ENCODE measurements at regions not wholly inside any gene's neighbourhood (a gene's known extent, or its start where the extent isn't known, plus 50 kb on each side); places are given as distances from the start of the nearest gene placed in this dataset.
A peak's percentile ranks its signal among the peaks of the same experiment; 100 is the strongest.

- 23% methylated on average over 3 of the region's 3 CpGs for WGBS
- Histone ChIP-seq H3K4me1 (replicated peaks) (no peaks in the 10 kb centered on the region), H3K36me3 (no peaks in the 10 kb centered on the region), H3K4me3 (no peak overlapping the region), H3K9me3 (no peaks in the 10 kb centered on the region), H3K27me3 (replicated peaks; ENCODE audit: insufficient read depth) (no peaks in the 10 kb centered on the region), H3K27ac (no peak overlapping the region)
- DNase-seq (ENCODE audit: low spot score): peak; percentile 52
- TF ChIP-seq CTCF (IDR thresholded peaks at IDR 0.05): peak; percentile 70 to 85 (median 76)
- no peak for TF ChIP-seq POLR2AphosphoS5 (IDR thresholded peaks at IDR 0.05)
- intact Hi-C loops (cut with DNase I): loop anchor here (5.0 to 10.0 kb wide), 2 partner anchors 122 to 215 kb away; no protein-coding TSS in a partner anchor
These were observed 74.9 kb upstream of the WASF3 start for GRCh38 chr13:26482451-26483197.

- WGBS: 82% methylated on average over 9 of the region's 9 CpGs
- no peak for DNase-seq (ENCODE audit: low spot score)
- H3K27ac ChIP-seq: no peak overlapping the region
- no peaks in the 10 kb centered on the region for H3K4me1 ChIP-seq (replicated peaks)
- no peaks in the 10 kb centered on the region for H3K27me3 ChIP-seq (replicated peaks; ENCODE audit: insufficient read depth)
- no peak overlapping the region for H3K4me3 ChIP-seq
- intact Hi-C loops (cut with DNase I): loop anchor here (5.0 to 10.0 kb wide), 2 partner anchors 121 to 214 kb away; no protein-coding TSS in a partner anchor
- TF ChIP-seq POLR2A (IDR thresholded peaks at IDR 0.05) (no peak), POLR2AphosphoS5 (IDR thresholded peaks at IDR 0.05) (no peak), CTCF (IDR thresholded peaks at IDR 0.05) (no peak)
- H3K9me3 ChIP-seq: no peaks in the 10 kb centered on the region
- no peaks in the 10 kb centered on the region for H3K36me3 ChIP-seq
These were observed 73.9 kb upstream of the WASF3 start for GRCh38 chr13:26483546-26483945.

DNA sequence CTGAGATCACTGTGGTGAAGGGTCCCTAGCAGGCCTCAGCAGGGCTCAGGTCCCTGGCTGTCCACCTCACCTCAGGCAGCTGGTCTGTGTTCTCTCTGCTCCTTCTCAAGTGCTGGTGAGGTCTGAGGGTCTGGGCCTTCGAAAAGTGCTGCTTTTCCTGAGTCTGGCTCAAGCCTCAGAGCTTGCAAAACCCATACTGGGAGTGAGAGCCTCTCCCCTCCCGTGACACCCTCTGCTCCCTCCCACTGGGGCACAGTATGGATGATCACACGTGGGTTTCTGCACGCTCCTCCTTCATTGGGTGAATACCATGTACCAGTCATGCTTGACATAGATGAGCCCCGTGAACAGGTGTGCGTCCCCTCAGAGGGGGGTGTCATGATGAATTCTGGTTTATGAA, 73.3 kb upstream of the WASF3 start:
- no peaks in the 10 kb centered on the region for H3K27me3 ChIP-seq (replicated peaks; ENCODE audit: insufficient read depth)
- WGBS: 89% methylated on average over 6 of the region's 6 CpGs
- DNase-seq (ENCODE audit: low spot score): no peak
- no peaks in the 10 kb centered on the region for H3K9me3 ChIP-seq
- no peak overlapping the region for H3K27ac ChIP-seq
- TF ChIP-seq POLR2AphosphoS5 (IDR thresholded peaks at IDR 0.05): no peak
- TF ChIP-seq CTCF (IDR thresholded peaks at IDR 0.05): no peak
- TF ChIP-seq POLR2A (IDR thresholded peaks at IDR 0.05): no peak
- no peaks in the 10 kb centered on the region for H3K36me3 ChIP-seq
- no peaks in the 10 kb centered on the region for H3K4me1 ChIP-seq (replicated peaks)
- no peak overlapping the region for H3K4me3 ChIP-seq
- intact Hi-C loops (cut with DNase I): loop anchor here (5.0 to 10.0 kb wide), 2 partner anchors 121 to 213 kb away; no protein-coding TSS in a partner anchor

- intact Hi-C loops (cut with DNase I): loop anchor here (10.0 kb wide), 1 partner anchor 120 kb away; no protein-coding TSS in a partner anchor
These were observed 72.2 kb upstream of the WASF3 start for GRCh38 chr13:26485288-26485687.

More at GRCh38 chr13:26485288-26485687, 72.2 kb upstream of the WASF3 start:
- Histone ChIP-seq H3K27ac (peak overlapping the region; percentile 15 to 46), H3K27me3 (replicated peaks; ENCODE audit: insufficient read depth) (no peaks in the 10 kb centered on the region), H3K36me3 (no peaks in the 10 kb centered on the region), H3K4me1 (replicated peaks) (no peaks in the 10 kb centered on the region), H3K4me3 (no peak overlapping the region), H3K9me3 (no peaks in the 10 kb centered on the region)
- no peak for DNase-seq (ENCODE audit: low spot score)
- 87% methylated on average over 7 of the region's 7 CpGs for WGBS
- TF ChIP-seq CTCF (IDR thresholded peaks at IDR 0.05): no peak
- TF ChIP-seq POLR2AphosphoS5 (IDR thresholded peaks at IDR 0.05): no peak
- TF ChIP-seq POLR2A (IDR thresholded peaks at IDR 0.05): no peak
